ENCODE measurements at regions not wholly inside any gene's neighbourhood (a gene's known extent, or its start where the extent isn't known, plus 50 kb on each side); places are given as distances from the start of the nearest gene placed in this dataset.

- Histone ChIP-seq H3K4me1 (no peaks in the 10 kb centered on the region), H3K9me3 (no peaks in the 10 kb centered on the region), H3K27ac (no peak overlapping the region), H3K4me3 (no peak overlapping the region), H3K27me3 (no peaks in the 10 kb centered on the region), H3K36me3 (no peaks in the 10 kb centered on the region)
- no peak for DNase-seq
- TF ChIP-seq CTCF (IDR thresholded peaks at IDR 0.05) (no peak), POLR2A (IDR thresholded peaks at IDR 0.05) (no peak)
These were observed 863.2 kb downstream of the TUSC7 start for GRCh38 chr3:117572786-117573185.

GRCh38 chr3:117580806-117581205, 871.2 kb downstream of the TUSC7 start:
- Histone ChIP-seq H3K9me3 (no peaks in the 10 kb centered on the region), H3K27ac (no peak overlapping the region), H3K36me3 (no peaks in the 10 kb centered on the region), H3K4me3 (no peak overlapping the region), H3K4me1 (no peaks in the 10 kb centered on the region), H3K27me3 (no peaks in the 10 kb centered on the region)
- no peak for DNase-seq
- TF ChIP-seq CTCF (IDR thresholded peaks at IDR 0.05), result no peak
- TF ChIP-seq POLR2A (IDR thresholded peaks at IDR 0.05), result no peak

GRCh38 chr3:117586161-117586560, 876.6 kb downstream of the TUSC7 start:
- DNase-seq, result no peak
- H3K27me3 ChIP-seq, result no peaks in the 10 kb centered on the region
- no peaks in the 10 kb centered on the region for H3K9me3 ChIP-seq
- H3K36me3 ChIP-seq, result no peaks in the 10 kb centered on the region
- H3K27ac ChIP-seq, result no peak overlapping the region
- H3K4me3 ChIP-seq, result no peak overlapping the region
- no peaks in the 10 kb centered on the region for H3K4me1 ChIP-seq
- no peak for TF ChIP-seq CTCF (IDR thresholded peaks at IDR 0.05)
- no peak for TF ChIP-seq POLR2A (IDR thresholded peaks at IDR 0.05)

- no peak for DNase-seq
- Histone ChIP-seq H3K9me3 (no peaks in the 10 kb centered on the region), H3K4me1 (no peaks in the 10 kb centered on the region), H3K27ac (no peak overlapping the region), H3K4me3 (no peak overlapping the region), H3K36me3 (no peaks in the 10 kb centered on the region), H3K27me3 (no peaks in the 10 kb centered on the region)
- TF ChIP-seq CTCF (IDR thresholded peaks at IDR 0.05) (no peak), POLR2A (IDR thresholded peaks at IDR 0.05) (no peak)
These were observed 877.8 kb downstream of the TUSC7 start for GRCh38 chr3:117587416-117587815.

- H3K9me3 ChIP-seq, result no peaks in the 10 kb centered on the region
- no peak for TF ChIP-seq CTCF (IDR thresholded peaks at IDR 0.05)
- TF ChIP-seq POLR2A (IDR thresholded peaks at IDR 0.05), result no peak
- H3K4me3 ChIP-seq, result no peak overlapping the region
- H3K36me3 ChIP-seq, result no peaks in the 10 kb centered on the region
- no peak overlapping the region for H3K27ac ChIP-seq
- no peak for DNase-seq
- H3K4me1 ChIP-seq, result no peaks in the 10 kb centered on the region
- H3K27me3 ChIP-seq, result no peaks in the 10 kb centered on the region
These were observed 879.9 kb downstream of the TUSC7 start for GRCh38 chr3:117589454-117589853.

- DNase-seq, result no peak
- no peaks in the 10 kb centered on the region for H3K36me3 ChIP-seq
- no peak for TF ChIP-seq CTCF (IDR thresholded peaks at IDR 0.05)
- no peak for TF ChIP-seq POLR2A (IDR thresholded peaks at IDR 0.05)
- no peaks in the 10 kb centered on the region for H3K9me3 ChIP-seq
- H3K4me3 ChIP-seq, result no peak overlapping the region
- H3K4me1 ChIP-seq, result no peaks in the 10 kb centered on the region
- no peaks in the 10 kb centered on the region for H3K27me3 ChIP-seq
- H3K27ac ChIP-seq, result no peak overlapping the region
These were observed 886.0 kb downstream of the TUSC7 start for GRCh38 chr3:117595615-117596014.

Measured in Peyer's patch (tissue), 4 donors.